ENCODE measurements at regions not wholly inside any gene's neighbourhood (a gene's known extent, or its start where the extent isn't known, plus 50 kb on each side); places are given as distances from the start of the nearest gene placed in this dataset.

DNA sequence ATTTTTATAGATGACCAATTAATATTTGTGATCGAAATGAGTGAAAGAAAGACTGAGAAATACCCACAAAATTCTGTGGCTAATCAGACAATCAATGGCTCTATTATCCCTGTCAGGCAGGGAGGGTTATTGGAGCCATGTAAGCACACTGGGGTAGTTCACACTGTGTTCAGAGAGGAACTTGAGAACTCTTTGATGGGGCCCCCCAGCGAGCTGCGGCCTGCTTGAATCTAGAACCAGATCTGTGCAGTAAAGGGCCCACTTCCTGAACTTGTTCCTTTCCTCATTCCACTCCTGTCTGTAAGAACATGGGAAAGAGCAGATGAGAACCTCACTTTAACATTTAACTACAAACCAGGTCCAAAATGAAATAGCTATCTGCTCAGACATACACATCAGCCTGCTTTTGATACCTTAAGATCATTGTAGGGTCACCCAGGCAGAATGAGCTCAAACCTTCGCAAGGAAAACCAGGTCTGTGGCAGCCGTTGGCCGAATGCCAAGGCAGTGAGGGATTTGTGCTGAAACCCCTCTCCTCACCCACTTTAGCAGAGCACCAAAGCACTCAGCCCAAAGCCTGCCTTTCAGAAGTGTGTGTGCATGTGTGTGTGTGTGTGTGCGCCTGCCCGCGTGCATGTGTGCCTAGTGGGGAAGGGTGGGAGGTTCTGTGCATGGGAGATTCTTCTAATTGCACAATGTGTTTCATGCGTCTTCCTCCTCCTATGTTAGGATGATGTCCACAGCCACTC, 365.6 kb upstream of the MGMT start:
- H3K4me3 Mint-ChIP-seq: no peak overlapping the region
- H3K9me3 Mint-ChIP-seq: no peaks in the 10 kb centered on the region
- no peak overlapping the region for H3K27ac Mint-ChIP-seq (ENCODE audit: unreplicated experiment)
- DNase-seq (ENCODE audit: low read depth, low spot score): no peak
- TF ChIP-seq, protein P1, sequence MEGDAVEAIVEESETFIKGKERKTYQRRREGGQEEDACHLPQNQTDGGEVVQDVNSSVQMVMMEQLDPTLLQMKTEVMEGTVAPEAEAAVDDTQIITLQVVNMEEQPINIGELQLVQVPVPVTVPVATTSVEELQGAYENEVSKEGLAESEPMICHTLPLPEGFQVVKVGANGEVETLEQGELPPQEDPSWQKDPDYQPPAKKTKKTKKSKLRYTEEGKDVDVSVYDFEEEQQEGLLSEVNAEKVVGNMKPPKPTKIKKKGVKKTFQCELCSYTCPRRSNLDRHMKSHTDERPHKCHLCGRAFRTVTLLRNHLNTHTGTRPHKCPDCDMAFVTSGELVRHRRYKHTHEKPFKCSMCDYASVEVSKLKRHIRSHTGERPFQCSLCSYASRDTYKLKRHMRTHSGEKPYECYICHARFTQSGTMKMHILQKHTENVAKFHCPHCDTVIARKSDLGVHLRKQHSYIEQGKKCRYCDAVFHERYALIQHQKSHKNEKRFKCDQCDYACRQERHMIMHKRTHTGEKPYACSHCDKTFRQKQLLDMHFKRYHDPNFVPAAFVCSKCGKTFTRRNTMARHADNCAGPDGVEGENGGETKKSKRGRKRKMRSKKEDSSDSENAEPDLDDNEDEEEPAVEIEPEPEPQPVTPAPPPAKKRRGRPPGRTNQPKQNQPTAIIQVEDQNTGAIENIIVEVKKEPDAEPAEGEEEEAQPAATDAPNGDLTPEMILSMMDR (conservative IDR thresholded peaks at IDR 0.05): no peak
- H3K27me3 Mint-ChIP-seq (ENCODE audit: low read depth): peaks cover 2% of the 10 kb centered on the region
- H3K36me3 Mint-ChIP-seq (ENCODE audit: low read depth): no peaks in the 10 kb centered on the region
- peaks cover 6% of the 10 kb centered on the region for H3K4me1 Mint-ChIP-seq

DNA sequence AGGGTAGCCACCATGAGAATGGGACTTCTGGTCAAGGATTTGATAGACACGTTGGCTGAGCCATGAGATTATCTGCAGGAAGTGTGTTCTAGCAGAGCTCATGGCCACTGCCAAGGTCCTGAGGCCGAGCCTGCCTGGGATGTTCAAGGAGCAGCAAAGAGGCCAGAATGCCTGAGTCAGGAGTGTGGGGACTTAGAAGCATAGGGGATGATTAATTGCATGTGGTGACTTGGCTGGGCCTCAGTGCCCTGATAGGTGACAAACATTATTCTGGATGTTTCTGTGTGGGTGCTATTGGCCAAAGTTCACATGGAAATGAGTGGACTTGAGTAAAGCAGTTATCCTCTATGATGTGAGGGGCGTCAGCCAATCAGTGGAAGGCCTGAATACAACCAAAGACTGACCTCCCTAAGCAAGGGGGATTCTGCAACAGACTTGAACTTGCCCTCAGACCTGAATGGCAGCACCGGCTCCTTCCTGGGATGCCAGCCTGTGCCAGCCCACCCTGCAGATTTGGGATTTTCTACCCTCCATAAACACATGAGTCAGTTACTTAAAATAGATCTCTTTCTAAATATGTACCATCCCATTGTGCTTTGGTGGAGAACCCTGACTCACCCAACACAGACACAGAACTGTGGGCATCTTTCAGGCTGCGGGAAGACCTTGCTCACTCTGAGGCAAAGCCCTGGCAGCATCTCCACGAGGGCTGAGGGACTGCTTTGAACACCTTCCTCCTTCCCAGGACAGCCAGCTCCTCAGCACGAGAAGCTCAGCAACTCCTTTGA, 363.9 kb upstream of the MGMT start:
- Mint-ChIP-seq H3K4me3 (no peak overlapping the region), H3K27me3 (ENCODE audit: low read depth) (no peaks in the 10 kb centered on the region), H3K4me1 (peaks cover 6% of the 10 kb centered on the region), H3K9me3 (no peaks in the 10 kb centered on the region), H3K27ac (ENCODE audit: unreplicated experiment) (no peak overlapping the region), H3K36me3 (ENCODE audit: low read depth) (no peaks in the 10 kb centered on the region)
- TF ChIP-seq, protein P1 (conservative IDR thresholded peaks at IDR 0.05): no peak
- DNase-seq (ENCODE audit: low read depth, low spot score): no peak

DNA sequence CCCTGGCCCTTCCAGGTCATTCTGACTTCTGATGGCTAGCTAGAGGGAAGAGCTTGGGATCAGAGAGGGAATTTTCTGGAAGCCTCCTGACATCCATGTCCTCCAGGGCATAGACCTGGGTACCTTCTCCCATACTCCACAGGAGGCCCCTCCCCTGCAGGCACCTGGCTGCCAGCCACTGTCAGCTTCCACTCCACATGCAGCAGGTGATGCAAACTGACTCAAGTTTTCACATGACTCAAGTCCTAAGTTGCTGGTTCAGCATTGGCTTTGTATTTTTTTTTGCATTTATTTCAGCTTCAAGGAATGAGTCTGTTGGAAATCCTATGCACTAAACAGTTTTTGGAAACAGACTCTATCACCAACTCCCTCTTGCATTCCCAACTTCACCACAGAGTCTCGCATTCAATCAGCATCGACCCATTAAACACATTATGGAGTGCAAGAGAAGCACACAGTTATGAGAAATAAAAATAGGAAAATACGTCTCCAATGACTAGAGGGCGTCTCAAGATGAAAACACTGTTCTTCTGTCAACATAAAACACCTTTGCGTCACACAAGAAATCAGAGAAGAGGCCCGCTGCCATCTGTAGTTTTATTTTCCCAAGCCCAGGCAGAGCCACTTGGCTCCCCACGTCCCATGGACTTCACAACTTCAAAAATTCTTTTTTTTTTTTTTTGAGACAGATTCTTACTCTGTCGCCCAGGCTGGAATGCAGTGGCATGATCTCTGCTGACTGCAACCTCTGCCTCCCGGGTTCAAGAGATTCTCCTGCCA, 362.6 kb upstream of the MGMT start:
- Mint-ChIP-seq H3K27ac (ENCODE audit: unreplicated experiment) (no peak overlapping the region), H3K27me3 (ENCODE audit: low read depth) (no peaks in the 10 kb centered on the region), H3K9me3 (no peaks in the 10 kb centered on the region), H3K4me3 (no peak overlapping the region), H3K36me3 (ENCODE audit: low read depth) (no peaks in the 10 kb centered on the region), H3K4me1 (peaks cover 6% of the 10 kb centered on the region)
- DNase-seq (ENCODE audit: low read depth, low spot score): no peak
- TF ChIP-seq, protein P1 (conservative IDR thresholded peaks at IDR 0.05): no peak

DNA sequence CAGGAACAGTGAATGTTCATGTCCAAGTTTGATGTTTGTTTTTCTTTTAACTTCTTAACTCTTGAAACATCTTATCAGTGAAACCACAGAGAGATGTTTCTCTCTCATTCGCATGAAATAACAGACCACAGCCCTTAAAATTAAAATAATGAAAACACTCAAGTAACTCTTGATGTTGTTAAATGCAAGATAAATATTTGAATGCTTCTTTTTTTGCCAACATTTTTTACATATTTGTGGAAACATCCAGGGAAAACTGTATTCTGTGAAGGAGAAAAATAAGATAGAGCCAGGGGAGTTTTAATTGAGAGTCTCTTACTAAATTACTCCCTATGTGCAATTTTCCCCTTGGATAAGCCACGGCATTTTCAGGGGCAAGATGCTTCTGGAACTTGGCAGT, 361.8 kb upstream of the MGMT start:
- H3K4me3 Mint-ChIP-seq: no peak overlapping the region
- H3K4me1 Mint-ChIP-seq: peaks cover 6% of the 10 kb centered on the region
- TF ChIP-seq, protein P1 (conservative IDR thresholded peaks at IDR 0.05): no peak
- H3K27me3 Mint-ChIP-seq (ENCODE audit: low read depth): no peaks in the 10 kb centered on the region
- no peaks in the 10 kb centered on the region for H3K9me3 Mint-ChIP-seq
- H3K27ac Mint-ChIP-seq (ENCODE audit: unreplicated experiment): no peak overlapping the region
- no peak for DNase-seq (ENCODE audit: low read depth, low spot score)
- no peaks in the 10 kb centered on the region for H3K36me3 Mint-ChIP-seq (ENCODE audit: low read depth)

GRCh38 chr10:129106314-129106713, 360.7 kb upstream of the MGMT start:
- Mint-ChIP-seq H3K27me3 (ENCODE audit: low read depth) (no peaks in the 10 kb centered on the region), H3K27ac (ENCODE audit: unreplicated experiment) (no peak overlapping the region), H3K9me3 (no peaks in the 10 kb centered on the region), H3K36me3 (ENCODE audit: low read depth) (no peaks in the 10 kb centered on the region), H3K4me3 (no peak overlapping the region), H3K4me1 (peaks cover under 1% of the 10 kb centered on the region)
- TF ChIP-seq, protein P1 (conservative IDR thresholded peaks at IDR 0.05): no peak
- DNase-seq (ENCODE audit: low read depth, low spot score): no peak

Measured in neural crest cell (in vitro differentiated cells).